Upper lobe of left lung (tissue), 4 donors: ENCODE measurements at regions not wholly inside any gene's neighbourhood (a gene's known extent, or its start where the extent isn't known, plus 50 kb on each side); places are given as distances from the start of the nearest gene placed in this dataset.

ENCODE experiments used
- CTCF ChIP-seq, 6 experiments: fragments of 450-650 bp in 4 of 6; fragments of 200-600 bp in 2 of 6; sonication (generic) in 2 of 6; IDR thresholded peaks; one replicate each; pipeline ENCODE4 v1.5.1; 2016 to 2019; ENCODE audit warnings: antibody characterized with exemption in 6 of 6
- EP300 ChIP-seq, 4 donors: sonication (generic); formaldehyde crosslinking; IDR thresholded peaks; one replicate each; pipeline ENCODE4 v1.5.1; 2017; ENCODE audit warnings: antibody characterized with exemption in 4 of 4, control low read depth in 2 of 4
- POLR2A ChIP-seq, 4 donors: fragments of 450-650 bp; IDR thresholded peaks; one replicate each; pipeline ENCODE4 v1.5.1; 2016 to 2017; ENCODE audit warnings: antibody characterized with exemption in 4 of 4, mild to moderate bottlenecking in 2 of 4
- POLR2AphosphoS5 ChIP-seq, 2 donors: sonication (generic); formaldehyde crosslinking; IDR thresholded peaks; one replicate each; pipeline ENCODE4 v1.5.1; 2017; ENCODE audit warnings: antibody characterized with exemption in 2 of 2

DNA sequence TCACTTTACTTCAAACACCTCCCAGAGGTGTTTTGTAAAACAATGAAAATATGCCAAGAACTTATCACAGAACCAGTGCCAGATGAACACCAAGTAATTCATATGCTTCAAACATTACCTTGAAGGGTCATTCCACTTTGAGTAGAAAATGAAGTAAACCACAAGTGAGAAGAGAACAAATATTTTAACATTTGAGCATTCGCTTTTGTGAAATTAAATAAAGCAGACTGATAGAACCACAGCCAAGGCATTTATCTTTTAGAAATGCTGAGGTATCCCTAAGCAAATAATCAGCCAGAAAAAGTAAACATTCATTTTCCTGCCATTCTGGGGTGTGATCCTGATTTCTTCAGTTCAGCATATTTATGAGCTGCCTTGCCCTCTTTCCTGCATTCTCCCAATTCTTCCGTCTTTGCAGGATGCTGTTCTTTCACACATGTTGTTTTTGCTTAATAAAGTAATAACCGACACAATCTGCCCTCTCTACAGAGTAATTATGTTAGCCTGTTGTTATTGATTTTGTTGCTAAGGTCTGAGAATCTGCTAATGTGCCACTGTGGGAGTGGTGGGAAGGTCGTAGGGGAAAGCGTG is 235.6 kb upstream of the TGFBR2 start:
- TF ChIP-seq POLR2A (IDR thresholded peaks at IDR 0.05) (no peak), CTCF (IDR thresholded peaks at IDR 0.05) (no peak), POLR2AphosphoS5 (IDR thresholded peaks at IDR 0.05) (no peak), EP300 (IDR thresholded peaks at IDR 0.05) (no peak)
